B cell (primary cell): ENCODE measurements at regions not wholly inside any gene's neighbourhood (a gene's known extent, or its start where the extent isn't known, plus 50 kb on each side); places are given as distances from the start of the nearest gene placed in this dataset.

ENCODE experiments used
- ATAC-seq: fragments of 200-7000 bp; cut with Tn5 transposase; one replicate; pipeline ENCODE4 v1.10.0; 2021; ENCODE audit warnings: low read depth, mild to moderate bottlenecking, moderate number of reproducible peaks, moderate library complexity
- CTCF ChIA-PET: fragments of 350-600 bp; sonication (Branson Sonifier 250); formaldehyde crosslinking; loops from one replicate; lab custom pipeline; 2021; ENCODE audit warnings: antibody characterized with exemption, inconsistent platforms; lab: Charles Lee
- POLR2A ChIA-PET: fragments of 350-600 bp; sonication (Branson Sonifier 250); formaldehyde crosslinking; loops from one replicate; lab custom pipeline; 2021; ENCODE audit warnings: antibody characterized with exemption; lab: Charles Lee
- DNase-seq: peaks from one replicate; pipeline ENCODE4 v3.0.0; 2013
- H2AFZ ChIP-seq: 2 replicates; pipeline ENCODE4 v1.6.1; 2012; ENCODE audit warnings: mild to moderate bottlenecking, low read depth, low read length; ENCODE audit not compliant: insufficient read depth, poor library complexity, severe bottlenecking
- H3K27ac ChIP-seq, 2 donors: 1 replicate in 1 of 2; 2 replicates in 1 of 2; pipeline ENCODE4 v1.5.1; 2012 to 2013; ENCODE audit warnings: low read length in 2 of 2, mild to moderate bottlenecking in 2 of 2, moderate library complexity in 1 of 2
- H3K27me3 ChIP-seq, 4 experiments: fragments of 200-600 bp in 1 of 4; sonication (generic) in 1 of 4; replicated peaks in 1 of 4; 1 replicate in 2 of 4; 2 replicates in 2 of 4; pipeline versions ENCODE4 v1.6.1 to v1.7.0; 2013 to 2016; ENCODE audit warnings: low read length in 3 of 4, mild to moderate bottlenecking in 2 of 4, mixed read lengths in 1 of 4, moderate library complexity in 1 of 4; ENCODE audit not compliant: insufficient read depth in 4 of 4, control insufficient read depth in 3 of 4; ENCODE audit errors: control extremely low read depth in 1 of 4
- H3K36me3 ChIP-seq, 2 experiments: replicated peaks in 1 of 2; 1 replicate in 1 of 2; 2 replicates in 1 of 2; pipeline versions ENCODE4 v1.6.1 to v1.7.1; 2013; ENCODE audit warnings: low read length in 1 of 2; ENCODE audit not compliant: insufficient read depth in 2 of 2, control insufficient read depth in 1 of 2; ENCODE audit errors: control extremely low read depth in 1 of 2, extremely low read depth in 1 of 2
- H3K4me1 ChIP-seq, 2 donors: fragments of 200-600 bp in 1 of 2; sonication (generic) in 1 of 2; 1 replicate in 1 of 2; 2 replicates in 1 of 2; pipeline versions ENCODE4 v1.5.1 to v1.6.1; 2013 to 2017; ENCODE audit warnings: low read length in 2 of 2; ENCODE audit not compliant: control insufficient read depth in 2 of 2, insufficient read depth in 2 of 2
- H3K4me2 ChIP-seq: replicated peaks from 2 replicates; pipeline ENCODE3; 2012; ENCODE audit warnings: mild to moderate bottlenecking, low read depth, low read length; ENCODE audit not compliant: poor library complexity, severe bottlenecking
- H3K4me3 ChIP-seq, 5 experiments: fragments of 200-600 bp in 1 of 5; sonication (generic) in 1 of 5; 1 replicate in 3 of 5; 2 replicates in 2 of 5; pipeline versions ENCODE4 v1.5.1 to v1.7.0; 2011 to 2016; ENCODE audit warnings: low read length in 4 of 5, mild to moderate bottlenecking in 4 of 5, low read depth in 2 of 5, control low read depth in 1 of 5, moderate library complexity in 1 of 5; ENCODE audit not compliant: insufficient read depth in 1 of 5; ENCODE audit errors: control extremely low read depth in 1 of 5, extremely low read depth in 1 of 5
- H3K79me2 ChIP-seq: fragments of 200-600 bp; sonication (generic); one replicate; pipeline ENCODE4 v1.6.0; 2016; ENCODE audit warnings: low read length; ENCODE audit not compliant: control insufficient read depth, insufficient read depth
- H3K9ac ChIP-seq: fragments of 200-600 bp; sonication (generic); 2 replicates; pipeline ENCODE4 v1.6.1; 2017; ENCODE audit warnings: mild to moderate bottlenecking, low read length, moderate library complexity
- H3K9me3 ChIP-seq, 3 donors: one replicate each; pipeline versions ENCODE4 v1.6.1 to v1.7.1; 2013; ENCODE audit warnings: low read length in 2 of 3; ENCODE audit not compliant: control insufficient read depth in 2 of 3, insufficient read depth in 1 of 3; ENCODE audit errors: control extremely low read depth in 1 of 3
- H4K20me1 ChIP-seq: 2 replicates; pipeline ENCODE4 v1.6.0; 2012; ENCODE audit warnings: mild to moderate bottlenecking, low read length; ENCODE audit not compliant: insufficient read depth, control insufficient read depth, poor library complexity, severe bottlenecking
- H3K27ac Mint-ChIP-seq: one replicate; pipeline ENCODE4 v1.8.0; 2021; ENCODE audit warnings: mixed read lengths
- H3K27me3 Mint-ChIP-seq: one replicate; pipeline ENCODE4 v1.8.0; 2021; ENCODE audit warnings: mixed read lengths
- H3K4me1 Mint-ChIP-seq: one replicate; pipeline ENCODE4 v1.8.0; 2021; ENCODE audit warnings: mixed read lengths
- H3K4me3 Mint-ChIP-seq: one replicate; pipeline ENCODE4 v1.8.0; 2021; ENCODE audit warnings: mixed read lengths
- H3K9me3 Mint-ChIP-seq: one replicate; pipeline ENCODE4 v1.8.0; 2022; ENCODE audit warnings: mixed read lengths; ENCODE audit not compliant: insufficient read depth
- EZH2 ChIP-seq: IDR thresholded peaks from 2 replicates; pipeline ENCODE4 v1.6.1; 2012; ENCODE audit warnings: borderline replicate concordance, low read depth, mild to moderate bottlenecking, moderate library complexity, low read length; ENCODE audit not compliant: insufficient read depth, poor library complexity, severe bottlenecking
- WGBS: methylation state at CpG from one replicate; pipeline ENCODE4 v1.1.5; 2013; ENCODE audit warnings: missing lambda C conversion rate; ENCODE audit not compliant: insufficient coverage; 5-methylcytosine and 5-hydroxymethylcytosine counted together
- intact Hi-C: fragments of 100-400 bp; cut with micrococcal nuclease; formaldehyde crosslinking; loops from one replicate; pipeline ENCODE4 v1.10.0; 2022
- TF ChIP-seq, protein P1 (sequence below): fragments of 200-600 bp; IDR thresholded peaks from one replicate; pipeline ENCODE4 v1.8.0; 2022; ENCODE audit warnings: antibody characterized with exemption, mild to moderate bottlenecking

- intact Hi-C loops, result no loop called here
- Histone ChIP-seq H4K20me1 (no peaks in the 10 kb centered on the region), H3K79me2 (no peaks in the 10 kb centered on the region), H3K9me3 (no peaks in the 10 kb centered on the region), H3K36me3 (no peaks in the 10 kb centered on the region), H3K4me2 (peak overlapping the region; percentile 82), H3K4me3 (peak overlapping the region in 3 of 5 experiments; percentile 29 to 38 (median 31)), H2AFZ (peak overlapping the region; percentile 49), H3K27me3 (peaks cover 0 to 37% (median 27%) of the 10 kb centered on the region in 4 experiments), H3K4me1 (peaks cover 14 to 21% of the 10 kb centered on the region in 2 donors), H3K9ac (peak overlapping the region; percentile 49), H3K27ac (no peak overlapping the region)
- TF ChIP-seq EZH2, result no peak
- TF ChIP-seq, protein P1, sequence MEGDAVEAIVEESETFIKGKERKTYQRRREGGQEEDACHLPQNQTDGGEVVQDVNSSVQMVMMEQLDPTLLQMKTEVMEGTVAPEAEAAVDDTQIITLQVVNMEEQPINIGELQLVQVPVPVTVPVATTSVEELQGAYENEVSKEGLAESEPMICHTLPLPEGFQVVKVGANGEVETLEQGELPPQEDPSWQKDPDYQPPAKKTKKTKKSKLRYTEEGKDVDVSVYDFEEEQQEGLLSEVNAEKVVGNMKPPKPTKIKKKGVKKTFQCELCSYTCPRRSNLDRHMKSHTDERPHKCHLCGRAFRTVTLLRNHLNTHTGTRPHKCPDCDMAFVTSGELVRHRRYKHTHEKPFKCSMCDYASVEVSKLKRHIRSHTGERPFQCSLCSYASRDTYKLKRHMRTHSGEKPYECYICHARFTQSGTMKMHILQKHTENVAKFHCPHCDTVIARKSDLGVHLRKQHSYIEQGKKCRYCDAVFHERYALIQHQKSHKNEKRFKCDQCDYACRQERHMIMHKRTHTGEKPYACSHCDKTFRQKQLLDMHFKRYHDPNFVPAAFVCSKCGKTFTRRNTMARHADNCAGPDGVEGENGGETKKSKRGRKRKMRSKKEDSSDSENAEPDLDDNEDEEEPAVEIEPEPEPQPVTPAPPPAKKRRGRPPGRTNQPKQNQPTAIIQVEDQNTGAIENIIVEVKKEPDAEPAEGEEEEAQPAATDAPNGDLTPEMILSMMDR, result no peak
- ChIA-PET POLR2A (no interaction called here), CTCF (no interaction called here)
- Mint-ChIP-seq H3K27me3 (peaks cover 73% of the 10 kb centered on the region), H3K27ac (no peak overlapping the region), H3K4me1 (peaks cover 15% of the 10 kb centered on the region), H3K9me3 (no peaks in the 10 kb centered on the region), H3K4me3 (peak overlapping the region; percentile 70)
- under 1% methylated on average over 70 of the region's 70 CpGs for WGBS
- ATAC-seq, result no peak
- DNase-seq, result peak; percentile 17
Measured at GRCh38 chr2:45168711-45169338, 159.6 kb upstream of the SIX2 start.

DNA sequence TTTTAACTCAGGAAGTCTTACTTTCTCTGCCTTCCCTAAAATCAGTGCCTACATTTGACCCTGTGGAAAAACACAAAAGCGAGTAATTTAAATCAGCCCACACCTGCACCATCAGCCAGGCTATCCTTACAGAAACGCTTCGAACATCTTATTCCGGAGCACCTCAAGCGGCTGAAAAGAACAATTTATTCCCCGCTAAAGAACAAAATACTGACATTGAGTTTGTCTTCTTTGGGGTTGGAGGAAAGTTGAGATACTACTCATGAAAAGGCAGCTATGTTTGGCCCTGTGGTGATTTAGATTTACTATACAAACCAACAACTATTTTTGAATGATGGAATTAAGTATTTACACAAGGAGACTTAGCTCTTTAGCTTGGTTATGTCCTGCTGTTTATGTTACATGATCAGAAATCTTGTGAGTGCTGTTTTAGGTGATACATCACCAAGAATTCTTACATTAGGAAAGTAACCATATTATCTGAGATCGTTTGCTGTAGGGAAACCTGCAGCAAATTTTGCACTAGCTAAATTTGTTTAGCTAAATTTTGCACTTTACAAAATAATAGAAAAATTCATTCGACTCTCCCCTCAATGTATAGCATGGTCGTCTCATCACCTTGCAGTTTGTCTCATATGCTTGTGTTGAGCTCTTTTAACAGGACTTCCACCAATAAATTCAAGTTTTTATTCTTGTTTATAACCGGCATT lies 158.8 kb upstream of the SIX2 start:
- DNase-seq (no peak), ATAC-seq (no peak)
- CTCF ChIA-PET, result no interaction called here
- H3K36me3 ChIP-seq, result no peaks in the 10 kb centered on the region
- no peaks in the 10 kb centered on the region for H3K79me2 ChIP-seq
- H2AFZ ChIP-seq, result no peak overlapping the region
- H3K27ac ChIP-seq, result no peak overlapping the region
- H3K4me3 Mint-ChIP-seq, result peak overlapping the region; percentile 70
- no peak overlapping the region for H3K9ac ChIP-seq
- no peak overlapping the region for H3K4me3 ChIP-seq
- H3K9me3 ChIP-seq, result no peaks in the 10 kb centered on the region
- 86% methylated on average over 1 of the region's 10 CpGs for WGBS
- peaks cover 73% of the 10 kb centered on the region for H3K27me3 Mint-ChIP-seq
- POLR2A ChIA-PET, result no interaction called here
- no peaks in the 10 kb centered on the region for H4K20me1 ChIP-seq
- H3K4me1 Mint-ChIP-seq, result peaks cover 15% of the 10 kb centered on the region
- H3K4me2 ChIP-seq, result no peak overlapping the region
- intact Hi-C loops, result no loop called here
- TF ChIP-seq, protein P1, result no peak
- TF ChIP-seq EZH2, result no peak
- no peaks in the 10 kb centered on the region for H3K9me3 Mint-ChIP-seq
- H3K27ac Mint-ChIP-seq, result no peak overlapping the region
- peaks cover 14 to 21% of the 10 kb centered on the region in 2 donors for H3K4me1 ChIP-seq
- H3K27me3 ChIP-seq, result peaks cover 0 to 37% (median 27%) of the 10 kb centered on the region in 4 experiments
